Fibroblast of pulmonary artery (primary cell): ENCODE measurements at regions not wholly inside any gene's neighbourhood (a gene's known extent, or its start where the extent isn't known, plus 50 kb on each side); places are given as distances from the start of the nearest gene placed in this dataset.
A peak's percentile ranks its signal among the peaks of the same experiment; 100 is the strongest.

Experiments
- DNase-seq: peaks from one replicate; pipeline ENCODE4 v3.0.0-alpha.2; 2010; ENCODE audit warnings: low read depth
- H3K4me3 ChIP-seq: replicated peaks from 2 replicates; pipeline ENCODE4 v1.5.1; 2011; ENCODE audit warnings: low read depth, mild to moderate bottlenecking, control low read depth, low read length, moderate library complexity
- TF ChIP-seq, protein P1 (sequence below): IDR thresholded peaks from 2 replicates; pipeline ENCODE4 v1.5.1; 2011; ENCODE audit warnings: mild to moderate bottlenecking, control low read depth, low read length, inconsistent platforms; ENCODE audit errors: missing control alignments

DNA sequence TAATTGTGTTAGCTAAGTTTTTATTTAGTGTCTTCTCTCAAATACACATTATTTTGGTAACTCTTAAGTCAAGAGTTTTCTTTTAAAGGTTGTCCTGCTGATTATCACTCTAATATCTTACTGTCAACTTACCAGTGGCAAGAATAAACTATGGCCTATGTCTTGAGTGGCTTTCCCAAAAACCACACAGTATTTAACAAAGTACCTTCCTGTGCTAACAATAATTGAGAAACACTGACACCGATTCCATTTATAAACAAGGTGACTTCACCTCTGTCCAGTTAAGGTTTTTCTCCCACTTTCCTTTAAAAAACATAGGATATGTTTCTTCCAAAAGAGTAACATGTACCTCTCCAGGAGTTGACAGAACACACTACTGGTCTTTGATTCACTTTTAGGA lies 234.3 kb upstream of the CD96 start:
- TF ChIP-seq, protein P1, sequence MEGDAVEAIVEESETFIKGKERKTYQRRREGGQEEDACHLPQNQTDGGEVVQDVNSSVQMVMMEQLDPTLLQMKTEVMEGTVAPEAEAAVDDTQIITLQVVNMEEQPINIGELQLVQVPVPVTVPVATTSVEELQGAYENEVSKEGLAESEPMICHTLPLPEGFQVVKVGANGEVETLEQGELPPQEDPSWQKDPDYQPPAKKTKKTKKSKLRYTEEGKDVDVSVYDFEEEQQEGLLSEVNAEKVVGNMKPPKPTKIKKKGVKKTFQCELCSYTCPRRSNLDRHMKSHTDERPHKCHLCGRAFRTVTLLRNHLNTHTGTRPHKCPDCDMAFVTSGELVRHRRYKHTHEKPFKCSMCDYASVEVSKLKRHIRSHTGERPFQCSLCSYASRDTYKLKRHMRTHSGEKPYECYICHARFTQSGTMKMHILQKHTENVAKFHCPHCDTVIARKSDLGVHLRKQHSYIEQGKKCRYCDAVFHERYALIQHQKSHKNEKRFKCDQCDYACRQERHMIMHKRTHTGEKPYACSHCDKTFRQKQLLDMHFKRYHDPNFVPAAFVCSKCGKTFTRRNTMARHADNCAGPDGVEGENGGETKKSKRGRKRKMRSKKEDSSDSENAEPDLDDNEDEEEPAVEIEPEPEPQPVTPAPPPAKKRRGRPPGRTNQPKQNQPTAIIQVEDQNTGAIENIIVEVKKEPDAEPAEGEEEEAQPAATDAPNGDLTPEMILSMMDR: no peak
- H3K4me3 ChIP-seq: no peak overlapping the region

DNA sequence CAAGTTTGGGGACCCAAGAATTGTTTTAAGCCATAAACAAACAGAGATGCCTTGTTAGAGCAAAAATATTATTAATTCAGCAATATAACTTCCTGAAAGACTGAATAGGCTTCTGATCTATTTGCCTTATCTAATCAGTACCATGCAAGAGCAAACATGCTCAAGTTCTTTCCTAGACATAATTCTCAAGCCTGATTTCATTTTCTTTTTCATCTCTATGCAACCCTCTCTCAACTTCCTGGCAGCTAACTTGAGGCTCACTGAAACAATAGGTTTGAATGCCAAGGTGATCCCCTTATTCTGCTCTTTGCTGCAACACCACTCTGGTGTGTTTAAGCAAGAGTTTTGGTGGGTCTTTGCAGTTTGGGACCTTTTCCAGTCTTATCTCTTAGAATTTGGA lies 230.9 kb upstream of the CD96 start:
- TF ChIP-seq, protein P1: no peak
- no peak for DNase-seq
- H3K4me3 ChIP-seq: no peak overlapping the region

More for the DNA sequence above, 234.3 kb upstream of the CD96 start:
- no peak for DNase-seq

DNA sequence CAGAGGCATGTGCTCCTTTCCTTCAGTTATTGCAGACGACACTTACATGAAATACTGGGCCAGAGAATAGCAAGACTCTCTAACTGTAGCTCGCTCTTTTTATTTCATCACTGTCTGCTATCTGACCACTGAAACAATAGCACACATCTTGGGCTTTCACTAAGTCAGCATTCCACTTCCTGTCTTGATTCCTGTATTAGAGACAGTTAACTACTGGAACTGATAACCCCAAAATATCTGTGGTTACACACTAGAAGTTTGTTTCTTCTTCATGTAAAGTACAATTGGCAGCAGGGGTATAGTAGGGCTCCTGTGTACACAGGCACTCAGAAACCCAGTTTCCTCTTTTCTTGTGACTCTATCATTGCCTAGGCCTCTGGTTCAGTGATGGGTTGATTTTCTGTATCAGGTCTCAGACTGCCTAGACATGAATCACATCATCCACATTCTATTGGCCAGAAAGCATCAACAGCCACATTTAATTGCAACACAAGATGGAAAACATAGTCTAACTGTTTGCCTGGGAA lies 230.2 kb upstream of the CD96 start:
- DNase-seq: peak; percentile 88
- TF ChIP-seq, protein P1: no peak
- H3K4me3 ChIP-seq: no peak overlapping the region

DNA sequence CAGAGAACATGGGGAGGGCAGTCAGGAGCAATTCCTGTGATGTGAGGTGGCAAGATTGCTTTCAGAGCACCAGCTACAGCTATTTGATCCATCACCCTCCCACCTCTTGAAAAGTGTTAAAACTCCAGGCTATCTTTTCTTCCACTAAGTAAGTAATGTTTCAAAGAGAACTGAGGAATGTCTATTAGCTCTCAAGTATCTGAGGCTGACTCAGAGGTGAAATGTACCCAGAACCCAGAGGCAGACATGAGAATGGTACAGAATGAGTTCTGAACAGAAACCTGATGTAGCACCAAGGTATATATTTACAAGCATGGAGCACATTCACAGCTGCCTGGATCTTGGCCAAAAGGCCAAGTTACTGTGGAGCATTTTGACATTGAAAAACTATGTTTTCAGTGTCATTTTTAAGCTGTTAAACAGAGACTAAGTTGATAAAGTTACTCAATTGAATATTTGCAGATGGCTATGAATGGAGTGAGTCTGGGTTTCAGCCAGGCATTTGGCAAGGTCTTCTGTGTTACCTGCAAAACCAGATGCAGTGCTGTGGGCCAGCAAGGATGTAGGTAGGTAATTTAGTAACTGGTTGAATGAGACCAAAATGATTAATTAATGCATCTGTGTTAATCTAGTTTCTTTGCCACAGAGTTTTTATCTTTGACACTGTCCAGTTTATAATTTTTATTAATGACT lies 227.7 kb upstream of the CD96 start:
- no peak overlapping the region for H3K4me3 ChIP-seq
- peak; percentile 14 for DNase-seq
- TF ChIP-seq, protein P1: no peak

DNA sequence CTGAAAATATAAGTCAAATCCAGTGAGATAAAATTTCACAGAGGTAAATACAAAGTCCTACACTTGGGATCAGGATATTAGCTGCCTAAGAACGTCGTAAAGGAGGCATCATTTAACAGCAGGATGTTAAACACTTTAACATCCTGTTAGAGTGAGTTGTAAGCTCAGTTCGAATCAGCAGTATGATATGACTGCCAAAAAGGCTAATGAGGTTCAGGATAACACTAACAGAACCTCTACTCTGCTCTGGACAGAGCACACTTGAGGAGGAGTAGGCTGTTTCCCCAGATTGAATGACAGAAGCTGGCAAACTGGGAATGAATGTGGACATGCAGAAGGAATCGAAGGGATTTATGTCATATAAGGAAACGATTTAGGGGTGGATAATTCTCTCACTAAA lies 227.1 kb upstream of the CD96 start:
- TF ChIP-seq, protein P1: no peak
- DNase-seq: no peak
- no peak overlapping the region for H3K4me3 ChIP-seq

DNA sequence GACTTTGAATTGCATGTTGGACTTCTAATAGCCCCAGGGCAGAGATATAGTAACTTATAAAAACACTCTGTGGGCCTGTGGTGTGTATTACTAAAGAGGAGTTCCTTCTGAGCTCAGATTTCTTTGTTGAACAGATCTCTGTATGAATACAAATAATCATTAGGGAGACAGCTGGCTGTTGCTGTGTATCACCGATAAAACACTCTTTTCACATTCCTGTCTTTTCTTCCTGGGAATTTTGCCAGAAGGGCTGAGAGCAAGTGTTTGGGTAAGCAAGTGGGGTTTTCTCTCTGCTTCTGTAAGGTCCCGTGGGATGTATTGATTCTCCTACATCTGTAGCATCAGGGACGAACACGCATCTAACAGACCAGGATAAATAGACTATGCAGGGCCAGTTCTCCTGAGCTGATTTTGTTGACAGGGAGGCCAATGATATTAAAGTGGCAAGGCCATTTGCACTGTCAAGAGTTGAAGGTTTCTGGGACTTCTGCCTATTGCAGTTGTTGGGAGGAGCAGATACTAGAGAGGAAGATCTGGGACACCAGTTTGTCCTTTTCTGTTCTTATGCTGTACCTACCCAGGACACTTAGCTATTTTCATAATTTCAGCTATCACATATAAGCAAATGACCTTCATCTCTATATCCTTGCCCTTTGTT lies 225.9 kb upstream of the CD96 start:
- peak; percentile 47 for DNase-seq
- TF ChIP-seq, protein P1: no peak
- no peak overlapping the region for H3K4me3 ChIP-seq
